ENCODE measurements at regions not wholly inside any gene's neighbourhood (a gene's known extent, or its start where the extent isn't known, plus 50 kb on each side); places are given as distances from the start of the nearest gene placed in this dataset.

- TF ChIP-seq CTCF (IDR thresholded peaks at IDR 0.05; ENCODE audit: insufficient read depth, low read depth, low read length) (no peak), EZH2 (IDR thresholded peaks at IDR 0.05; ENCODE audit: insufficient read depth, low read length) (no peak)
These were observed 165.2 kb downstream of the BRMS1L start for GRCh38 chr14:35991356-35991755.

Measured in astrocyte (in vitro differentiated cells and primary cell).